ENCODE measurements at regions not wholly inside any gene's neighbourhood (a gene's known extent, or its start where the extent isn't known, plus 50 kb on each side); places are given as distances from the start of the nearest gene placed in this dataset.

GRCh38 chr2:39515897-39516346 is 78.8 kb upstream of the MAP4K3 start:
- TF ChIP-seq POLR2A (IDR thresholded peaks at IDR 0.05) (no peak), CTCF (IDR thresholded peaks at IDR 0.05) (no peak)

Measured in stomach (tissue), 4 donors.